Muscle of leg (tissue), 3 donors: ENCODE measurements at regions not wholly inside any gene's neighbourhood (a gene's known extent, or its start where the extent isn't known, plus 50 kb on each side); places are given as distances from the start of the nearest gene placed in this dataset.
A peak's percentile ranks its signal among the peaks of the same experiment; 100 is the strongest.

Experiments
- DNase-seq: peaks from one replicate; pipeline ENCODE4 v3.0.0; 2013
- H3K27ac ChIP-seq: one replicate; pipeline ENCODE4 v1.5.1; 2013; ENCODE audit warnings: mild to moderate bottlenecking, low read length, control low read depth
- H3K27me3 ChIP-seq: one replicate; pipeline ENCODE4 v1.6.1; 2013; ENCODE audit warnings: low read length; ENCODE audit not compliant: control insufficient read depth, insufficient read depth
- H3K36me3 ChIP-seq: one replicate; pipeline ENCODE4 v1.6.1; 2013; ENCODE audit warnings: low read length; ENCODE audit not compliant: control insufficient read depth, insufficient read depth
- H3K4me1 ChIP-seq: one replicate; pipeline ENCODE4 v1.6.1; 2013; ENCODE audit warnings: low read length; ENCODE audit not compliant: control insufficient read depth, insufficient read depth
- H3K4me3 ChIP-seq: one replicate; pipeline ENCODE4 v1.5.1; 2013; ENCODE audit warnings: low read length, control low read depth
- H3K9me3 ChIP-seq: replicated peaks from 2 replicates; pipeline ENCODE4 v1.6.1; 2013; ENCODE audit warnings: low read depth, low read length; ENCODE audit not compliant: control insufficient read depth
- WGBS: methylation state at CpG from one replicate; pipeline ENCODE4 v1.1.5; 2013; ENCODE audit warnings: missing lambda C conversion rate; ENCODE audit not compliant: insufficient coverage; 5-methylcytosine and 5-hydroxymethylcytosine counted together

DNA sequence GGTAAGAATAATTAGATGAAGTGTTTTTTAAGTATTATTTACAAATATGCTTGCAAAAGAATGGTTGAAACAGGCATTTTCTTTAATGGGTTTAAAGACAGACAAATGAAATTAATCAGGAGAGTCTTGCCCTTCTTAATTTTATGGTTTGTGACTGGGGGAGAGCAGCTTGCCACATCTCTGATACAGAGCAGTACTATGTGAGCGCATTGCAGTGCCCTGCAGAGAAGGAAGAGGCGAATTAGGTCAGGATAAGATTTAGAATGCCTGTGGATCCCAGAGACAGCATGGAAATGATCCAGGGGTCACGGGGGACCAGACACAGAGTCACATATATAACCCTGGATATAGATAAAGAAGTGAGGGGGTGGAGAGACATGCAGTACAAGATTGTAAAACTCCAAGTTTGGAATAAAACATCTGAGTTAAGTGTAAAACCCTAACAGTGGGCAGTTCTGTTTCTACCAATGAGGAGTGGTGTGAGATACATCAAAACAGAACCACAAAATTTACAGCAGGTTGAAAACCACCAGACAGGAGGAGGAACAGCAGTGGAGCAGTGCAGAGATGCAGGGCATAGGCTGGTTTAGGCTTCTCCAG, 125.5 kb downstream of the FAM204A start:
- no peaks in the 10 kb centered on the region for H3K4me1 ChIP-seq
- 100% methylated on average over 1 of the region's 3 CpGs for WGBS
- no peaks in the 10 kb centered on the region for H3K36me3 ChIP-seq
- DNase-seq = no peak
- no peaks in the 10 kb centered on the region for H3K9me3 ChIP-seq
- peaks cover 4% of the 10 kb centered on the region for H3K27me3 ChIP-seq
- no peak overlapping the region for H3K4me3 ChIP-seq
- H3K27ac ChIP-seq = no peak overlapping the region

- no peak for DNase-seq
- H3K4me3 ChIP-seq = no peak overlapping the region
- H3K27ac ChIP-seq = no peak overlapping the region
- H3K9me3 ChIP-seq = no peaks in the 10 kb centered on the region
- H3K4me1 ChIP-seq = no peaks in the 10 kb centered on the region
- peaks cover 4% of the 10 kb centered on the region for H3K27me3 ChIP-seq
- H3K36me3 ChIP-seq = no peaks in the 10 kb centered on the region
- 60% methylated on average over 2 of the region's 6 CpGs for WGBS
These were observed 126.1 kb downstream of the FAM204A start for GRCh38 chr10:118216020-118216419.

GRCh38 chr10:118214776-118215175, 127.3 kb downstream of the FAM204A start:
- no peaks in the 10 kb centered on the region for H3K9me3 ChIP-seq
- WGBS = no CpG with 5 or more reads among the region's 3 CpGs
- no peak overlapping the region for H3K27ac ChIP-seq

DNA sequence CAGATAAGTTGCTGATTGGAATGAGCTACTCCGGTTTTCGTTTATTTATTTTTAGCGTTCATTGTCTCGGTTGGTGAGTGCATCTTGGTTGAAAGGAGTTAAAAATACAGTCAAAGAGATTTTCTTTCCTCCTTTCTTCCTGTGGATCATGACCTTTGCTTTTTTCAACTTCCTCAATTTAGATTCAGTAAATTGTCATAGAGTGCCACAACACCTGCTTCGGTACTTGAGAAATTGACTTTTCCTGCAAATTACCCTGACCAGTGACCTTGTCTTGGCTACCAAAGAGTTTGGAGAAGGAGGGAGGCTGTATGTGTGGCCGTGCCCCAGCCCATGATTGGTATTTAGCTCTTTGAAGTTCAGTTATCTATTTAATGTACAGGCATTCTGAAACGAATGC, 128.7 kb downstream of the FAM204A start:
- H3K27ac ChIP-seq = no peak overlapping the region
- H3K9me3 ChIP-seq = no peaks in the 10 kb centered on the region
- whole genome bisulfite sequencing = no CpG with 5 or more reads among the region's 7 CpGs
- DNase-seq = no peak
- no peaks in the 10 kb centered on the region for H3K36me3 ChIP-seq
- peaks cover 4% of the 10 kb centered on the region for H3K27me3 ChIP-seq
- no peak overlapping the region for H3K4me3 ChIP-seq
- no peaks in the 10 kb centered on the region for H3K4me1 ChIP-seq

More at GRCh38 chr10:118214776-118215175, 127.3 kb downstream of the FAM204A start:
- DNase-seq = no peak
- Histone ChIP-seq H3K4me3 (no peak overlapping the region), H3K27me3 (peaks cover 4% of the 10 kb centered on the region), H3K4me1 (no peaks in the 10 kb centered on the region), H3K36me3 (no peaks in the 10 kb centered on the region)

DNA sequence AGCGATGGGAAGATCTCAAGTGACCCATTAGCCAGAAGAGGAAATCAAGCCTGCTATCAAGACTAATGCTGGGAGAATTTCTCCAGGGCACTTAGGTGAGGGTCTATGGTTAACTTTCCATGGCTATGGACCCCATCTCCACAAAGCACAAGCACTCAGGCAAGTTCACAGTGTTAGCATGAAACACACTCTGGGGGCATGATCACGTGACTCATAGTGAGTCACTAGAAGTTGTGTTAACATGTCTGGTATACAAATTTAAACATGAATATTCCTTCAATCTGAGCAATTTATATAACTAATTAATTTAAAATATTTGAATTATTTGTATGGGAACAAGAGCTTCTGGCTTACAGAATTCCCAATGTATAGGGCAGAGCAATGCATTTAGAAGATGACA, 131.8 kb downstream of the FAM204A start:
- H3K27ac ChIP-seq = no peak overlapping the region
- no peak overlapping the region for H3K4me3 ChIP-seq
- H3K4me1 ChIP-seq = no peaks in the 10 kb centered on the region
- WGBS = 60% methylated on average over 1 of the region's 2 CpGs
- no peak for DNase-seq
- no peaks in the 10 kb centered on the region for H3K9me3 ChIP-seq
- H3K27me3 ChIP-seq = no peaks in the 10 kb centered on the region
- no peaks in the 10 kb centered on the region for H3K36me3 ChIP-seq

DNA sequence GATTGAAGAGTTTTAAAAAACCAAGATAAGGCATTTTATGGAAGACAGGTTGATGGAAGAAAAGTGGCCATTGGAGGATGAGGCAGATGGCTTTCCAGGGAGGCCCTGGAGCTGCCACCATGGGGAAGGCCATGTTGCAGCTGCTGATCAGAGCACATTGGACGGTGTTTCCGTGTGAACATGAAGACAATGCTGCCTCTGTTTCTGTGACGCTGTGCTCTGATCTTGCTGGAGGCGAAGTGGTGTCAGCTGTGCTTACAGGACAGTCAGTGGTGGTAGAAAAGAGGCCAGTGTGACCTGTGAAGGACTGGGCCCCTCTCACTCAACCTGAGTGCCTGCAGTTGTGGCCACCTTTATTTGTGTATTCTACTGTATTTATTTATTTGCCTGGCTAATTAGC, 132.9 kb downstream of the FAM204A start:
- DNase-seq = peak; percentile 19
- no peak overlapping the region for H3K4me3 ChIP-seq
- no peaks in the 10 kb centered on the region for H3K27me3 ChIP-seq
- H3K36me3 ChIP-seq = no peaks in the 10 kb centered on the region
- H3K27ac ChIP-seq = no peak overlapping the region
- no peaks in the 10 kb centered on the region for H3K4me1 ChIP-seq
- H3K9me3 ChIP-seq = no peaks in the 10 kb centered on the region
- 78% methylated on average over 4 of the region's 4 CpGs for WGBS

GRCh38 chr10:118207470-118208007, 134.6 kb downstream of the FAM204A start:
- DNase-seq = no peak
- H3K4me1 ChIP-seq = no peaks in the 10 kb centered on the region
- no peaks in the 10 kb centered on the region for H3K27me3 ChIP-seq
- no peaks in the 10 kb centered on the region for H3K36me3 ChIP-seq
- no peak overlapping the region for H3K27ac ChIP-seq
- no peaks in the 10 kb centered on the region for H3K9me3 ChIP-seq
- 80% methylated on average over 4 of the region's 7 CpGs for WGBS
- H3K4me3 ChIP-seq = no peak overlapping the region

GRCh38 chr10:118204292-118204943, 137.7 kb downstream of the FAM204A start:
- H3K27me3 ChIP-seq = no peaks in the 10 kb centered on the region
- WGBS = 80% methylated on average over 1 of the region's 3 CpGs
- no peak for DNase-seq
- H3K9me3 ChIP-seq = no peaks in the 10 kb centered on the region
- H3K4me1 ChIP-seq = no peaks in the 10 kb centered on the region
- H3K4me3 ChIP-seq = no peak overlapping the region
- H3K27ac ChIP-seq = no peak overlapping the region
- no peaks in the 10 kb centered on the region for H3K36me3 ChIP-seq

GRCh38 chr10:118203461-118203860, 138.7 kb downstream of the FAM204A start:
- WGBS = no CpG with 5 or more reads among the region's 2 CpGs
- H3K4me3 ChIP-seq = no peak overlapping the region
- no peak for DNase-seq

GRCh38 chr10:118195729-118196128, 146.4 kb downstream of the FAM204A start:
- no peaks in the 10 kb centered on the region for H3K36me3 ChIP-seq
- H3K27me3 ChIP-seq = no peaks in the 10 kb centered on the region
- no peak overlapping the region for H3K4me3 ChIP-seq
- no peak overlapping the region for H3K27ac ChIP-seq
- no CpG with 5 or more reads among the region's 2 CpGs for WGBS
- no peaks in the 10 kb centered on the region for H3K4me1 ChIP-seq
- no peaks in the 10 kb centered on the region for H3K9me3 ChIP-seq
- no peak for DNase-seq

More at GRCh38 chr10:118203461-118203860, 138.7 kb downstream of the FAM204A start:
- H3K4me1 ChIP-seq = no peaks in the 10 kb centered on the region
- H3K36me3 ChIP-seq = no peaks in the 10 kb centered on the region
- no peaks in the 10 kb centered on the region for H3K27me3 ChIP-seq
- no peak overlapping the region for H3K27ac ChIP-seq
- no peaks in the 10 kb centered on the region for H3K9me3 ChIP-seq
